ENCODE measurements at regions not wholly inside any gene's neighbourhood (a gene's known extent, or its start where the extent isn't known, plus 50 kb on each side); places are given as distances from the start of the nearest gene placed in this dataset.
"Not testable (repeated sequence)": the region's sequence is repeated elsewhere in the genome, so short reads cannot be mapped to it uniquely, and the experiment has no call there.

DNA sequence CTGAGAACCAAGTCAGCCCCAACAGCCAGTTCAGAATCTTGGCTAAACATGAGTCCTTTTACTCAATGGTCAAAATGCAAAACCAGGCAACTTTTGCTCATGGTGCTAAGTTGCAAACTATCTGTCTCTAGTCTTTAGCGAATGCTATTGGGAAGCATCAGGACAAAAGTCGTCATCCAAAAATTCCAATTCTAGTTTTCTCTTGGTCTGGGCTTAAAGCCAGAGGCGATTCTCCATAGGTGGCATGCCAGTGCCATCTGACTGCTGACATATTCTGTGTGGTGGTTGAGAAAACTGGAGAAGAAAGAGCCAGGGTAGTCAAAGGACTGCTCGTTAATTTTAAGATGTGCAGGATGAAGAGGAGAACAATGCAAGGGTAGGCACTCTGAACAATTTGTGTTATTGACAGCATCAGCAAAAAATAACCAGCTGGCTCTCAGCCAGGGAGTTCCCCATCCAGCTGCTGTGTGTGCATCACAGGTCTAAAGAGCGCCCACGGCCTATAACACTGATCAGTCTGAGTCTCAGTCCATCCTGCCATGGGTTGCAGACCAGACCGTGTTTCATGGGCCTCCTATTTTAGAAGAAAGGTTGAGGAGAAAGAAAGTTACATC is 313.6 kb downstream of the ALDH8A1 start:
- DNase-seq (ENCODE audit: low spot score): no peak

DNA sequence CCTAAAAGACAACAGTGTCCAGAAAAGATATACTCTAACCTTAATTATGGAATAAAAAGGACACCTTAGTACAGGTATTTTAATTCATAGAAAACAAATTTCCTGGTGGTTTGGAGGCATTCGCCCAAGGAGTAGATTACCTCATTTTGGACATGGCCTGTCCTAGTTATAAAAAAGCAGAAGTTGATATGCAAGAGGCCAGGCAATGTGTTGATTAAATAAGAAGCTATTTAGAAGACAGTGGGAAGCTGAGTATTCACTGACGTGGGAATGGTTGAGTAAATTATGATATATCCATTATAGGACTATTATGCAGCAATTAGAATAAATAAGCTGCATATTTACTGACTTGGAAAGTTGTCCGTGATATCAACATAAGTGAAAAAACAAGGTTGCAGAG is 314.9 kb downstream of the ALDH8A1 start:
- DNase-seq (ENCODE audit: low spot score): no peak

DNA sequence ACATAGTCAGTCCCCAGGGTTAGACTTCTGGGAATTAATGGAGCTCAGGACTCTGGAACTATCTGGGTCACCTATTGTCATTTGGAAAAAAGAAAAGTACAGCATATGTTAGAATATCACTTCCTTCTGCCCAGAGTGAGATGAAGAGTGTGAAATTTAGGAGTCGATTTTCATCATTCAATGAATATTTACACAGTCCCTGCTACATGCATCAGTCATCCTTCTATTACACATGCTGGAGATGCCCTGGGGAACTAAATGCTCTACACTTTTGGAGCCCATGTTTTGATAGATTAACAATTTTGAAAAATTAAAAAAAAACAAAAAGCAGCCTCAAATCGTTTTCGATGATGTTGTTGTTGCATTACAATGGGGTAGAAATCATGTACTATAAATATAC is 315.4 kb downstream of the ALDH8A1 start:
- no peak for DNase-seq (ENCODE audit: low spot score)

DNA sequence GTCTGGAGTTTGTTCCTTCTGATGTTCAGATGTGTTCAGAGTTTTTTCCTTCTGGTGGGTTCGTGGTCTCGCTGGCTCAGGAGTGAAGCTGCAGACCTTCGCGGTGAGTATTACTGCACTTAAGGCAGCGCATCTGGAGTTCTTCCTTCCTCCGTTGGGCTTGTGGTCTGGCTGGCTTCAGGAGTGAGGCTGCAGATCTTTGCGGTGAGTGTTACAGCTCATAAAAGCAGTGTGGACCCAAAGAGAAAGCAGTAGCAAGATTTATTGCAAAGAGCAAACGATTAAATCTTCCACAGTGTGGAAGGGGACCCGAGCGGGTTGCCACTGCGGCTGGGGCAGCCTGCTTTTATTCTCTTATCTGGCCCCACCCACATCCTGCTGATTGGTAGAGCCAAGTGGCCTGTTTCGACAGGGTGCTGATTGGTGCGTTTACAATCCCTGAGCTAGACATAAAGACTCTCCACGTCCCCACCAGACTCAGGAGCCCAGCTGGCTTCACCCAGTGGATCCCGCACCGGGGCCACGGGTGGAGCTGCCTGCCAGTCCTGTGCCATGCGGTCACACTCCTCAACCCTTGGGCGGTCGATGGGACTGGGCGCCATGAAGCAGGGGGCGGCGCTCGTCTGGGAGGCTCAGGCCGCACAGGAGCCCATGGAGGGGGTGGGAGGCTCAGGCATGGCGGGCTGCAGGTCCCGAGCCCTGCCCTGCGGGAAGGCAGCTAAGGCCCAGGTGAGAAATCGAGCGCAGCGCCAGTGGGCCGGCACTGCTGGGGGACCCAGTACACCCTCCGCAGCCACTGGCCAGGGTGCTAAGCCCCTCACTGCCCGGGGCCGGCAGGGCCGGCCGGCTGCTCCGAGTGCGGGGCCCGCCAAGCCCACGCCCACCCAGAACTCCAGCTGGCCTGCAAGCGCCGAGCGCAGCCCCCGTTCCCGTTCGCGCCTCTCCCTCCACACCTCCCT is 315.3 kb upstream of the SGK1 start:
- not testable (repeated sequence) for DNase-seq (ENCODE audit: low spot score)

DNA sequence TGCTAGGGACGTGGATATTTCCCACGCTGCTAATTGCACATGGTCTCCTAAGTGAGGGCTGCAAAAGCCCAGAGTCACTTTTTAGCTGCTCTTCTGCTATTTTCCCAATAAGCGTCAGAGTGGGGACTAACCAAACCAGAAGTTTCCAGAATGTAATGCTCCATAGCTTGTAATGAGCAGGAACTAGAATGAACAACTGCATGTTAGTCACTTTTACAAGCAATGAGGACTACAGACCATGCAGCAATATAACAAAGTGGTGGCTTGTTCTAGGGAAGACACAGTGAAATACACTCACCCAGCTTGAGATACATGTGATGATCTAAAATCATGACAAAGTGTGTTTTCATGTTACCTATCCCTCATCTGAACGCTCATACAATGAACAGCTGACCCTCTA is 314.1 kb upstream of the SGK1 start:
- DNase-seq (ENCODE audit: low spot score): no peak

DNA sequence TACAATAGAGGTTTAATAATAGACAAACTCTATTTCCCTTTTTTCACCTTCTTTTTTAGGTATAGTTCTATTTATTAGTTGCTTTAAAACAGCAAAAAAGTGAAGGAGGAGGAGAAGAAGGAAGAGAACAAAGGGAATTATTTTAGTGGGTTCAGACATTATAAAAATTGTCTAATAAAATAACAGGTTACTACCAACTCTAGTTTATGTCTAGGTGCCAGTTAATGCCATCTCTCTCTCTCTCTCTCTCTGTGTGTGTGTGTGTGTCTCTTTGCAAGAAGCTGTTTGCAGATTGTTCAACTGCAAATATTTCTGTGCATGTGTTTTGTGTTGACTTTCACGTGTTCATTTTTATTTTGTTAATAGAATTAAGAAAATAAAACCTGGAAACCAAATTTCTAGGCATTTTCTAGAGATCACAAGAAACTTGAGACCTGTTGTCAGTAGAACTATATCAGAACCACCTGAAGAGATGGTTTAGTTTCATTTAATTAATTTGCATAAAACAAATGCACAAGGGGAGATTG is 313.5 kb upstream of the SGK1 start:
- DNase-seq (ENCODE audit: low spot score): no peak

DNA sequence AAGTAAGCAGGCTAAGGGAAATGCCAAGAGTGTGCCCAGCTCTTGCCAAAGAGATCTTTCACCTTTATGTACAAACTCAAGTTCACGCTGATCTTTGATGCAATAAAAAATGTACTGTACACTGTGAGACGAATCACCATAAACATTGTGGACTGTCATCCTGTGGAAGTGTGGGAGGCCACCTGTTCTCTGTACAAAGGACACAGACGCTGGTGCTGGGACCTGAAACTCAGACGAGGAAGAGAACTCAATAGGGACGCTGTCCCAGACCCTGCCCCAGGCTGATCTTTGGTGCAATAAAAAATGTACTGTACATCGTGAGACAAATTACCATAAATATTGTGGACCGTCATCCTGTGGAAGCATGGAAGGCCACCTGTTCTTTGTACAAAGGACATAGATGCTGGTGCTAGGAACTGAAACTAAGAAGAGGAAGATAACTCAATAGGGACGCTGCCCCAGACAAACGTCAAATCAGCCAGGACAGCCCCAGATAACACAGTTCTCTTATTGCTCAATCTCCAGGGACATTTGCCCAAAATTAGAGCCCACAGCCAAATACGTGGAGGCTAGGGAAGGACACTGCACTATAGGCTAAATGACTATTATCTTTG is 312.7 kb upstream of the SGK1 start:
- DNase-seq (ENCODE audit: low spot score): no peak

DNA sequence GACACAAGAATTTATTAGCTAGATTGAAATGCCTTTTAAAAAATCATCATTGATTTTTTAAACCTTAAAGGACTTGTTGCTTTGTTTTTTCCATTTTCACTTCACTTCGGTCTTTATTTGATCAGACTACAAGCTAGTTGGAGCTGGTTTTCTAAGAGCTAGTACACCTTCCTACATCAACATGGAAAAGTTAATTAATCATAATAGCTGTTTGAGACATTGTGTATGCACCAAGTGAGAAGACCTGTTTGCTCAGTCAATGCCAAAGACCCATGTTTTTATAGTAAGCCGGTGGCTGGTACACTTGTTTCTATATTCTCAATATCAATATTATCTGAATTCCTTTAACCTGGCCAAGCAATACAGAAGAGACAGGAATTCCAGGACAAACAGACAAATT is 310.2 kb upstream of the SGK1 start:
- no peak for DNase-seq (ENCODE audit: low spot score)

DNA sequence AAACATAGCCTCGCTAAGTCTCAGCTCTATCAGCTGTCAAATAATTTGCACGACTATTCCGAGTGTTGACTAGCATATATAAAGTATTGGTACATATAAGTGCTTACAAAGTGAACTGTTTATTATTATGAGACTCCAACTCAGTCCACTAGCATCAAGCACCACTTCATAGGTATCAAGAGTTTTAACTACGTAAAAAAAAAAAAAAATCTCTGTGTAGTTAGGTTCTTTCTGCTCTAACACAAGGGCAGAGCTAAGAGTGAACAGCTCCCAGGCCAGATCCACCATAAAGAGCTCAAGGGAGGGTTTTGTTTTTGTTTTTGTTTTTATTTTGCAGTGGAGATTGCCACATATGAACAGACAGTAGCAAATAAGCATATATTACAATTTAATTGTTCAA is 309.8 kb upstream of the SGK1 start:
- DNase-seq (ENCODE audit: low spot score): no peak

DNA sequence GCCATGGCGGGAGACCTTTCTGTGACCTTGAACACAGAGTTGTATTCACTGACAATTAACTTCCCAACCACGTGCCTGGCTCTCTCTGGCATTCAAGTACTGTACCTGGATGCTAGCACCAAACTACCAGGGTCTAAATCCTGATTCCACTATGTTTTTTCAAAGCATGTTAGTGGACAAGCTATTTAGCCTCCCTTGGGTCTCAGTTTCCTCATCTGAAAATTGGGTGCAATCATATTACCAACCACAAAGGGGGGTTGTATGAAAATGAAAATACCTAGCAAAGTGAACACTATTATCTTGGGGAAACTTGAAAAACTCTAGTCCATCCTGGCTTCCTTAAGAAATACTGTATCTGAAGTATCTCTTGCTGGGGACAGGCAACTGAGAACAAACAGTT is 308.7 kb upstream of the SGK1 start:
- DNase-seq (ENCODE audit: low spot score): no peak

DNA sequence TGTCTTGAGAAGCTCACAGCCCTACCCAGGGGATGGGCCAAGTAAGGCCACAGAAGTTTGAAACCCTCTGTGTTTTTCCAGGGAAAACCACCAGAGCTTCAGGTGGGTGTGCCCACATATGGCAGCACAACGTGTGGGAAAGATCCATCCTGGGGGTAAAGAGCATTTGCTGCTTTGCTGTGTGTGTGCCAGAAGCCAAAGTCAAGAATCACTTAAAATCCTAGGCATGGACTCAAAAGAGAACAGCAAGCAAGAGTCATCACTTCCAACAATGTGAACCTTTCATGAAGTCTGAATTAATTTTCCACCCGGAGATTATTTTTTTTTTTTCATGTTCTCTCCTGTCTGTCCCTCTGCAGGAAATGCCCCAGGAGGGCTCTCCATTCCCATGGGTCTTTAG is 308.2 kb upstream of the SGK1 start:
- no peak for DNase-seq (ENCODE audit: low spot score)

DNA sequence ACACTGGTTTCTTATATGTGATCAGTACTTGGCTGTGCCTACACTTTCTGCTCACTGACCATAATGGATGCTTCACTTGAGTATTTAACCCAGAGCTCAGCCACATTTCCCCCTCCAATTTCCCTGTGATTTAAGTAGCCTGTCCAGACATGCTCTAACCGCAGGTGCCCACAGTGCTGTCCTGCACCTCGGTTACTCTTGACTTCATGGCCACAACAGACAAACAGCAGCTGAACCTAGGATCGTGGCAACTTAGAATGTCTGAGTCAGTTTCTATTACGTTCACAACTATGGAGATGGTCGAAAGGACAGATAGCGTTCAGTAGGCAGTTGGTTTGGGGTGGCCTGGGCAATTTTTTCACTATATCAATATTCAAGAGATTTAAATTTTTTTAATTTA is 306.9 kb upstream of the SGK1 start:
- DNase-seq (ENCODE audit: low spot score): no peak

DNA sequence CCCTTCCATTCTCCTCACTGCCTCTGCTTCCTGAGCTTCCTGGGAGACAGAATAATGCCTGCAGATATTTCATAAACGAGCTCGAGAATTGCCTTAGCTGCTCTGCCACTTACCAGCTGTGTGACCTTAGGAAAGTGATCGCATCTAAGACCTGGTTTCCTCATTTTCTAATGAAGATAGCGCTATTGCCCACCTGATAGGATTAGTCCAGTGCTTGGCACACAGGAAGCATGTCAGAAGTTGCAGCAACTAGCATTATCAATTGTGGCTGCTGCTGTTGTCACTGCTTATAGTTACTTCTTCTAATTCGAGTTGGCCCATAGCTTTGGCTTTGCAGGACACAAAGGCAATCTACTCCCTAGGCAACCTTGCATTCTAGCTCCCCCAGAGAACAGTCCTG is 305.5 kb upstream of the SGK1 start:
- no peak for DNase-seq (ENCODE audit: low spot score)

DNA sequence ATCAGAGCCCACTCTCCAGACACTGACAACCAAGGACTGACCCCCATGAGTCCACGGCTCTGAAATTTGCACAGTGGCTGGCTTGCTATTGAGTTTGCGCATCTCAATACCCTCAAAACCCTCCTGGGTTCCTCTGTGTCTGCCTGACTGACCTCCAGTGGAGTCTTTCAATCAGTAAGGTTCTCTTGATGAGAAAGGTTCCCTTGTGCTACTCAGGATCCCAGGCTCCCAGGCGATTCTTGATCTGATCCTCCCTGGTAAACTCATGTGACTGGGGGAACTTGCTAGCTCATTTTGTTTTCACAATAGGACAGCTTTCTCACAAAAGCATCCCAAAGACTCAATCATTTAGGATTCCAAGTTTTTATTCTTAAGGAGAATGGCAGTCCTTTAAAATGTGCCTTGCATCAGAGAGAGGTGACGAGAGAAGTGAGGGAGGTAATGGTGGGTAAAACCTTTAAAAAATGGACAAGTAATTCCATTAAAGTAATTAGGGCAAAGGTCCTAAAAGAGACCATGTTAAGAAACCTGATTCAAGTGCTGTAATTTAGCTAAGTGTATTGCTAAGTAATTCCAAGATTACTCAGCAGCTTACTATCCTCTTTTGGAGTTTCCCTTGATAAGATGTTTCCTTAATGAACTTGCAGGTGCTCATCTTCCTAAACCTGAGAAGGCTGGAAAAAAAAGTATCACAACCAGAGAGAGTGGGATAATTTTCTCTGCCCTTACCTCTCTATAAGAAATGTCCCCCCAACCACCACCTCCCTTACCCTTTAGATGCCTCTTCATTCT is 304.7 kb upstream of the SGK1 start:
- no peak for DNase-seq (ENCODE audit: low spot score)

DNA sequence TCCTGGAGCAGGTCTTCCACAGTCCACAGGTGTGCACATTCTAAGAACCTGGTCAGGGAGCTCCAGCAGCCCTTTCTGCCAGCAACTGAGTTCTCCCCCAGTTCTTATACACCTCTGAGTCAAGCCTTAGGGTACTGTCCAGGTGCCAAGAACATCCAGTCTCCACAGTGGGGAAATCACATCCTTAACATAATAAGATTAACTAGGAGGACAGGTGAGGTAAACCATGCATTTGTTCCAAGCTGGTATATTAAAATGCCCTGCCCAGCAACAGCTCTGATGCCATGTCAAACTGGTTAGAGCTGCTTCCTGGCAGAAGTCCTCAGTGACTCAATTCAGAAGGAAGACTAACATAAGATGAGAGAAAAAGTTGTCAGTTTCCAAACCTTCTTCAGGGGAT is 303.9 kb upstream of the SGK1 start:
- no peak for DNase-seq (ENCODE audit: low spot score)

DNA sequence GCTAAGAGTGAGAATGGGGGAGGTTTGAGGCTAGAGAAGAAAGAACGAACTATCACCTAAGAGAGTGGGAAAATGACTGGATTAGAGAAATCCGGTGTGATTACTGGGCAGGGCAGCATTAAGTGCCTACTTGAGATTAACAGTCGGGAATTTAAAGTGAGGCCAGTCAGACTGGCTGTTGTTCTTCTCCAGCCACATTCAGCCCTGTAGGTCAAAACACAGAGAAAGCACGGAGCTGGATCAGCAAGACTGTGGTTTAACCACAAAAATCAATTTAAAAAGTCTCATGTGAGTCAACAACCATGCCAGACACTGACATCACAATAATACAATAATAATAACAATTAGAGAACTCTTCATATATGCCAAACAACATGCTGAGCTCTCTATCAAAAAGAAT is 301.9 kb upstream of the SGK1 start:
- no peak for DNase-seq (ENCODE audit: low spot score)

DNA sequence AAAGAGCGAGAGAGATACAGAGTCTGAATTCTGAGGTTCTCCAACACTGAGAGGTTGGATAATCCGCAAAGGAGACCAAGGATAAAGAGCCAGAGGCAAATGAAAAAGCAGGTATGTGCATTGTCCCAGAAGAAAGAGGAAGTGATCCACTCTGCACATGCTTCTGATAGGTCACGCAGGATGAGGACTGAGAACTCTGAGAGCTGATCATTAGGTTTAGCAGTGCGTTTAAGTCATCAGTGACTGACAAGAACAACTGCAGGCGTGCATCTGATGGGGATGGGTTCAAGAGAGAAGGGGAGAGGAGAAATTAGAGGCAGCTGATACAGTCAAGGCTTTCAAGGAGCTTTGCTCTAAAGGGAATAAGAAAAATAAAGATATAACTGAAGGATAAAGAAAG is 301.2 kb upstream of the SGK1 start:
- DNase-seq (ENCODE audit: low spot score): no peak

DNA sequence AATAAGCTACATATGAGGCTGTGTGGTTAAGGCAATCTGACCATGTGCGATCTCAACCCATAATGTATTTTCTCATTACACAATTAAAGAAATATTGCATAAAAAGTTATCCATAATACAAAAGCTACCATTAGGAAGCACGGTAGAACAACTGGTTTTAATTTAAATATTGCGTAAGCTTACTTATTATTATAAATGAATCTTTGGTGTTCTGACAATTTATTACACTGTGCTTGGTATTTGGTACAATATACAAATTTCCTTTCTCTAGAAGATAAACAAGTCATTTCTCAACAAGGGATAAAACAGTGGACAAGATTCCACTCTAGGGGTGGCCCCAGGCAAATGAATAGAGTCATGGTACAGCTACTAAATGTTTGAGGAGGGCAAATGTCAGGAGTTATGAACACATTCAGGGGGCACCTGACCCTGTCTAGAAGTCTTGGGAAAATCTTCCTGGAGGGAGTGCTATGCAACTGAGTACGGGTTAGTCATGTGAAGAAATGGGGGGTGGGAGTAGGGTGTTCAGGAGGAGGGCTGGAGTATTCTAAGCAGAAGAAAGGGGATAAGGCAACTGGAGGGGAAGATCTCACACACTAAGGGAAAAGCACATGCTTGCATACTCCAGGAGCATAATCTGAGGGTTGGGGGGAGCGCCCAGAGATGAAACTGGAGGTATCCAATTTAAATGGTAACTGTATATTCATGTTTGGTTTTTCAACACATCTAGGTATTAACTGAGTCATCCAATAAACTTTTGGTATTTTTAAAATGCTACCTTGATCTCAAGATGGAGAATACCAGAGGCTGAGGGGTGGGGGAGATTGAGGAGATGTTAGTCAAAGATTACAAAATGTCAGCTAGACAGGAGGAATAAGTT is 296.9 kb upstream of the SGK1 start:
- no peak for DNase-seq (ENCODE audit: low spot score)

DNA sequence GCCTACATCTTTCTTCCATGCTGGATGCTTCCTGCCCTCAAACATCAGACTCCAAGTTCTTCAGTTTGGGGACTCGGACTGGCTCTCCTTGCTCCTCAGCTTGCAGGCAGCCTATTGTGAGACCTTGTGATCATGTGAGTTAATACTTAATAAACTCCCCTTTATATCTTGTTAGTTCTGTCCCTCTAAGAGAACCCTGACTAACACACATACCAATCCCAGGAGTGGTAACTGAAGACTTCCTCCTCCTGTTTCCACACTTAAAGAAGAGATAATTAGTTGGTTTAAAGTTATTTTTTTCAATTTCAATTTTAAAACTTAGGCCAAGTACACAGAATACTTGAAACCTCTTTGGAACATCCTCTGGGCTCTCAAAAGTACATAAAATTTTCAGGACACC is 294.2 kb upstream of the SGK1 start:
- DNase-seq (ENCODE audit: low spot score): not testable (repeated sequence)

DNA sequence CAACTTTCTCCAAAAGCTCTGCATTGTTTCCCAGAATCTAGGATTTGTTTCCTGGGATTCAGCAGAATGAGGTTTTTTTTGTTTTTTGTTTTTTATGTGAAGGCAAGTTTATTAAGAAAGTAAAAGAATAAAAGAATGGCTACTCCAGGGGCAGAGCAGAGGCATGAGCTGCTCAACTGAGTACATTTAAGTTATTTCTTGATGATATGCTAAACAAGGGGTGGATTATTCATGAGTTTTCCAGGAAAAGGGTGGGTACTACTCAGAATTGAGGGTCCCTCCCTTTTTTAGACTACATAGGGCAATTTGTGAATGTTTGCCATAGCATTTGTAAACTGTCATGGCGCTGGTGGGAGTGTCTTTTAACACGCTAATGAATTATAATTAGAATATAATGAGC is 292.5 kb upstream of the SGK1 start:
- no peak for DNase-seq (ENCODE audit: low spot score)

DNA sequence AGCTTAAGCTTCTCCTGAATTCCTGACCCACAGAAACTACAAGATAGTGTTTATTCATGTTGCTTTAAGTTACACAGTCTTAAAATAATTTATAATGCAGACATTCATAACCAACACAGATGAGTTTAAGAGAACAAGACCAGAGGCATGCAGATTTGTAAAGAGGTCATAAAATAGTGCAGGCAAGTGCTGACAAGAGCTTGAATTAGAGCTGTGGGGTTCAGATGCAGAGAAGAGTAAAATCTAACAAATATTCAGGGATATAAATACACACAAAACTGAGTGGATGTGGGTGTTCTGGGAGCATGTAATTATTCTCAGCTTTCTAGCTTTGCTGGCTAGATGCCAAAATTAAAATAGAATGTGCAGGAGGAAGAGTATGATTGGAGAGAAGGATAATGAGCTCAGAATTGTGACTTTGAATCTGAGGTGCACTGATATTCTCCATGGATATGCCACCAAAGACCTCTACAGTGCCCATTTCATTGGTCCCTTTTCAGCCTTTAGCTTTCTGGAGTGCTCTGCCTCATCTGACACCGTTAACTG is 291.9 kb upstream of the SGK1 start:
- DNase-seq (ENCODE audit: low spot score): no peak
